ENCODE measurements at regions not wholly inside any gene's neighbourhood (a gene's known extent, or its start where the extent isn't known, plus 50 kb on each side); places are given as distances from the start of the nearest gene placed in this dataset.

DNA sequence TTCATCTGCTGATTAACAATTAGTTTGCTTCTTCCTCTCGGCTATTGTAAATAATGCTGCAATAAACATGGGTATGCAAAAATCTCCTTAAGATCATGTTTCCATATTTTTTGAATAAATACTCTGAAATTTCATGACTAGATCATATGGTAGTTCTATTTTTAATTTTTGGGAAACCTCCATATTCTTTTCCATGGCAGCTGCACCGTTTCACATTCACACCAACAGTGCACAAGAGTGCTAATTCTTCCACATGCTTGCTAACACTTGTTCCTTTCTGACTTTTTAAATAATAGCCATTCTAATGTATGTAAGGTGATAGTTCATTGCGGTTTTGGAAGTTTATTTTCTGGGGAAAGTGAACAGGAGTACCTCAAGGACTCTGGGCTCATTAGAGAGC lies 52.6 kb upstream of the TACR1 start:
- TF ChIP-seq, protein P1, sequence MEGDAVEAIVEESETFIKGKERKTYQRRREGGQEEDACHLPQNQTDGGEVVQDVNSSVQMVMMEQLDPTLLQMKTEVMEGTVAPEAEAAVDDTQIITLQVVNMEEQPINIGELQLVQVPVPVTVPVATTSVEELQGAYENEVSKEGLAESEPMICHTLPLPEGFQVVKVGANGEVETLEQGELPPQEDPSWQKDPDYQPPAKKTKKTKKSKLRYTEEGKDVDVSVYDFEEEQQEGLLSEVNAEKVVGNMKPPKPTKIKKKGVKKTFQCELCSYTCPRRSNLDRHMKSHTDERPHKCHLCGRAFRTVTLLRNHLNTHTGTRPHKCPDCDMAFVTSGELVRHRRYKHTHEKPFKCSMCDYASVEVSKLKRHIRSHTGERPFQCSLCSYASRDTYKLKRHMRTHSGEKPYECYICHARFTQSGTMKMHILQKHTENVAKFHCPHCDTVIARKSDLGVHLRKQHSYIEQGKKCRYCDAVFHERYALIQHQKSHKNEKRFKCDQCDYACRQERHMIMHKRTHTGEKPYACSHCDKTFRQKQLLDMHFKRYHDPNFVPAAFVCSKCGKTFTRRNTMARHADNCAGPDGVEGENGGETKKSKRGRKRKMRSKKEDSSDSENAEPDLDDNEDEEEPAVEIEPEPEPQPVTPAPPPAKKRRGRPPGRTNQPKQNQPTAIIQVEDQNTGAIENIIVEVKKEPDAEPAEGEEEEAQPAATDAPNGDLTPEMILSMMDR (IDR thresholded peaks at IDR 0.05; ENCODE audit: insufficient read depth, missing control alignments): no peak
- FAIRE-seq (no peak), DNase-seq (ENCODE audit: insufficient read length, low spot score) (no peak)

Data from D721Med (cell line).